ENCODE measurements at regions not wholly inside any gene's neighbourhood (a gene's known extent, or its start where the extent isn't known, plus 50 kb on each side); places are given as distances from the start of the nearest gene placed in this dataset.

GRCh38 chr9:134550584-134550983 is 91.0 kb upstream of the COL5A1 start:
- Histone ChIP-seq H3K36me3 (ENCODE audit: control insufficient read depth, insufficient read depth, low read length) (no peaks in the 10 kb centered on the region), H2AFZ (ENCODE audit: low read depth, low read length) (no peak overlapping the region), H4K20me1 (replicated peaks; ENCODE audit: control insufficient read depth, insufficient read depth, low read length) (0 out of 2 replicates have a peak, but pooled peaks cover 16% of the 10 kb centered on the region), H3K4me2 (ENCODE audit: insufficient read depth, low read length) (no peak overlapping the region), H3K9me1 (ENCODE audit: control insufficient read depth, insufficient read depth, low read length) (no peaks in the 10 kb centered on the region), H3K27me3 (ENCODE audit: control insufficient read depth in 2 of 2, insufficient read depth in 2 of 2, low read length in 2 of 2) (peaks cover 13 to 88% of the 10 kb centered on the region in 2 experiments; a peak in 4 of 5 replicates), H3K27ac (ENCODE audit: extremely low read depth, low read depth, low read length) (no peak overlapping the region), H3K4me1 (replicated peaks in 1 of 2; ENCODE audit: control insufficient read depth in 2 of 2, insufficient read depth in 2 of 2, low read length in 2 of 2) (no peaks in the 10 kb centered on the region; a peak in 2 of 5 replicates), H3K79me2 (ENCODE audit: control insufficient read depth, insufficient read depth, low read length) (no peaks in the 10 kb centered on the region), H3K9me3 (replicated peaks; ENCODE audit: control insufficient read depth, insufficient read depth, low read depth, low read length) (no peaks in the 10 kb centered on the region), H3K9ac (ENCODE audit: insufficient read depth in 1 of 2, low read depth in 2 of 2, low read length in 2 of 2) (no peak overlapping the region), H3K4me3 (no peak overlapping the region)
- TF ChIP-seq NFXL1 (CRISPR knock-in tag; IDR thresholded peaks at IDR 0.05) (no peak), DACH1 (IDR thresholded peaks at IDR 0.05; ENCODE audit: partially characterized antibody) (no peak), POU5F1 (IDR thresholded peaks at IDR 0.05; ENCODE audit: borderline replicate concordance, low read depth, low read length, partially characterized antibody) (no peak), ADNP (tag; IDR thresholded peaks at IDR 0.05) (no peak), ZNF324 (CRISPR knock-in tag; IDR thresholded peaks at IDR 0.05) (no peak), DDX20 (tag; IDR thresholded peaks at IDR 0.05; ENCODE audit: low read depth) (no peak), COPS2 (conservative IDR thresholded peaks at IDR 0.05) (no peak), MAFK (IDR thresholded peaks at IDR 0.05; ENCODE audit: low read length) (no peak), ATF1 (CRISPR knock-in tag; IDR thresholded peaks at IDR 0.05) (no peak), ATF1 (tag; IDR thresholded peaks at IDR 0.05) (no peak), KLF16 (IDR thresholded peaks at IDR 0.05) (no peak), NR0B1 (IDR thresholded peaks at IDR 0.05; ENCODE audit: partially characterized antibody) (no peak), NKRF (IDR thresholded peaks at IDR 0.05; ENCODE audit: borderline replicate concordance) (no peak), TBP (optimal IDR thresholded peaks at IDR 0.05; ENCODE audit: low read depth, low read length) (no peak), NFE2L1 (tag; IDR thresholded peaks at IDR 0.05; ENCODE audit: borderline replicate concordance, low read depth) (no peak)
- TF ChIP-seq, protein P1, sequence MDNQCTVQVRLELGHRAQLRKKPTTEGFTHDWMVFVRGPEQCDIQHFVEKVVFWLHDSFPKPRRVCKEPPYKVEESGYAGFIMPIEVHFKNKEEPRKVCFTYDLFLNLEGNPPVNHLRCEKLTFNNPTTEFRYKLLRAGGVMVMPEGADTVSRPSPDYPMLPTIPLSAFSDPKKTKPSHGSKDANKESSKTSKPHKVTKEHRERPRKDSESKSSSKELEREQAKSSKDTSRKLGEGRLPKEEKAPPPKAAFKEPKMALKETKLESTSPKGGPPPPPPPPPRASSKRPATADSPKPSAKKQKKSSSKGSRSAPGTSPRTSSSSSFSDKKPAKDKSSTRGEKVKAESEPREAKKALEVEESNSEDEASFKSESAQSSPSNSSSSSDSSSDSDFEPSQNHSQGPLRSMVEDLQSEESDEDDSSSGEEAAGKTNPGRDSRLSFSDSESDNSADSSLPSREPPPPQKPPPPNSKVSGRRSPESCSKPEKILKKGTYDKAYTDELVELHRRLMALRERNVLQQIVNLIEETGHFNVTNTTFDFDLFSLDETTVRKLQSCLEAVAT (IDR thresholded peaks at IDR 0.05): no peak
- ATAC-seq (no peak), DNase-seq (ENCODE audit: extremely low read depth in 1 of 4, low spot score in 3 of 4) (no peak), FAIRE-seq (no peak)
- 10% methylated on average over 9 of the region's 10 CpGs for WGBS (ENCODE audit: insufficient coverage, low coverage, missing lambda C conversion rate)
- in situ Hi-C loops (cut with MboI): no loop called here
- ChIA-PET POLR2A (interaction anchor here (1.0 kb wide), 1 partner anchor 26 kb away, joined by 3 read pairs; no protein-coding TSS in a partner anchor), CTCF (ENCODE audit: low intra/inter-chr PET ratio) (no interaction called here)
- intact Hi-C loops (cut with micrococcal nuclease): loop anchor here (10.0 kb wide), 1 partner anchor 94 kb away; the partner anchor contains the start of gene COL5A1
- no TSS peak for BruUV-seq (replicated peaks)
